GM12878 (cell line): ENCODE measurements at regions not wholly inside any gene's neighbourhood (a gene's known extent, or its start where the extent isn't known, plus 50 kb on each side); places are given as distances from the start of the nearest gene placed in this dataset.

ENCODE experiments used
- ATAC-seq: fragments of 200-7000 bp; cut with Tn5 transposase; 3 replicates; pipeline ENCODE4 v1.9.1; 2020; ENCODE audit warnings: mild to moderate bottlenecking, moderate library complexity
- BruUV-seq: library from RNA; stranded (reverse); fragments of 400-500 nt; replicated peaks from 2 replicates; lab custom pipeline; 2021; lab: Mats Ljungman, UMichigan
- CTCF ChIA-PET: fragments of 300-600 bp; sonication (Branson Sonifier 250); formaldehyde crosslinking; extraction: SDS; loops from one replicate; lab custom pipeline; 2021; ENCODE audit warnings: inconsistent platforms; lab: Yijun Ruan, JAX
- POLR2A ChIA-PET: fragments of 350-600 bp; formaldehyde crosslinking; extraction: SDS; loops from one replicate; lab custom pipeline; 2021; ENCODE audit warnings: inconsistent platforms; lab: Charles Lee
- RAD21 ChIA-PET: fragments of 300-600 bp; sonication (Branson Sonifier 250); formaldehyde crosslinking; loops from one replicate; lab custom pipeline; 2023; ENCODE audit warnings: antibody characterized with exemption; ENCODE audit not compliant: unreplicated experiment; lab: Charles Lee
- SMC1A ChIA-PET: fragments of 300-600 bp; sonication (Branson Sonifier 250); formaldehyde crosslinking; loops from one replicate; lab custom pipeline; 2023; ENCODE audit not compliant: unreplicated experiment, uncharacterized antibody; lab: Charles Lee
- DNase-seq: peaks from one replicate; pipeline ENCODE4 v3.0.0-alpha.2; 2011; ENCODE audit warnings: low read depth, low spot score
- FAIRE-seq: peaks from 3 replicates; lab custom pipeline; 2011; peaks lifted over from hg19 to GRCh38; lab: Jason Lieb, UNC
- H2AFZ ChIP-seq: 2 replicates; pipeline ENCODE4 v1.6.0; 2011; ENCODE audit warnings: low read depth, low read length, control low read depth; ENCODE audit not compliant: control insufficient read depth
- H3K27ac ChIP-seq: 2 replicates; pipeline ENCODE4 v1.5.1; 2011; ENCODE audit warnings: control low read depth; ENCODE audit not compliant: control insufficient read depth, insufficient read depth
- H3K27me3 ChIP-seq, 2 experiments: replicated peaks in 1 of 2; 2 replicates each; pipeline versions ENCODE4 v1.6.0 to v1.6.1; 2011; ENCODE audit warnings: low read length in 1 of 2; ENCODE audit not compliant: control insufficient read depth in 2 of 2, insufficient read depth in 2 of 2
- H3K36me3 ChIP-seq, 2 experiments: 2 replicates each; pipeline ENCODE4 v1.5.1; 2011; ENCODE audit warnings: low read length in 1 of 2; ENCODE audit not compliant: control insufficient read depth in 2 of 2, insufficient read depth in 2 of 2
- H3K4me1 ChIP-seq: 2 replicates; pipeline ENCODE4 v1.6.1; 2011; ENCODE audit warnings: mild to moderate bottlenecking, low read length, moderate library complexity, mixed read lengths; ENCODE audit not compliant: control insufficient read depth, insufficient read depth
- H3K4me2 ChIP-seq: 2 replicates; pipeline ENCODE4 v1.6.0; 2011; ENCODE audit warnings: control low read depth; ENCODE audit not compliant: control insufficient read depth, insufficient read depth
- H3K4me3 ChIP-seq: fragments of 200-600 bp; sonication (generic); 2 replicates; pipeline ENCODE4 v1.5.1; 2016
- H3K79me2 ChIP-seq: 2 replicates; pipeline ENCODE4 v1.6.0; 2011; ENCODE audit warnings: low read length; ENCODE audit not compliant: control insufficient read depth, insufficient read depth
- H3K9ac ChIP-seq: 2 replicates; pipeline ENCODE4 v1.8.0; 2011; ENCODE audit warnings: low read length, control low read depth, mixed read lengths; ENCODE audit not compliant: control insufficient read depth, insufficient read depth
- H3K9me3 ChIP-seq: replicated peaks from 3 replicates; pipeline ENCODE4 v1.5.1; 2011; ENCODE audit warnings: mild to moderate bottlenecking, low read length; ENCODE audit not compliant: control insufficient read depth, insufficient read depth
- H4K20me1 ChIP-seq: 2 replicates; pipeline ENCODE4 v1.6.0; 2011; ENCODE audit not compliant: control insufficient read depth, insufficient read depth
- ASH2L ChIP-seq: fragments of 300-600, 200-600 bp; sonication (generic); IDR thresholded peaks from 2 replicates; pipeline ENCODE4 v1.6.1; 2017; ENCODE audit warnings: low read depth, mild to moderate bottlenecking, borderline replicate concordance
- ATF7 ChIP-seq: fragments of 450-650 bp; IDR thresholded peaks from 2 replicates; pipeline ENCODE4 v1.6.1; 2016; ENCODE audit warnings: low read depth, mild to moderate bottlenecking
- CREM ChIP-seq: IDR thresholded peaks from 2 replicates; pipeline ENCODE4 v1.6.1; 2014; ENCODE audit warnings: antibody characterized with exemption, low read depth
- KAT2A ChIP-seq: conservative IDR thresholded peaks from 2 replicates; pipeline ENCODE4 v1.6.1; 2011; ENCODE audit warnings: low read depth, low read length; ENCODE audit not compliant: control insufficient read depth
- KDM1A ChIP-seq: fragments of 200-600 bp; sonication (generic); IDR thresholded peaks from 2 replicates; pipeline ENCODE4 v1.6.1; 2016; ENCODE audit warnings: borderline replicate concordance
- PKNOX1 ChIP-seq: fragments of 450-650 bp; IDR thresholded peaks from 2 replicates; pipeline ENCODE4 v1.6.1; 2016; ENCODE audit warnings: mild to moderate bottlenecking
- SIX5 ChIP-seq: IDR thresholded peaks from 2 replicates; pipeline ENCODE4 v1.6.1; 2011; ENCODE audit warnings: mild to moderate bottlenecking, low read depth, low read length, moderate library complexity; ENCODE audit not compliant: severe bottlenecking
- SREBF1 ChIP-seq: IDR thresholded peaks from 2 replicates; pipeline ENCODE4 v1.6.1; 2012; ENCODE audit warnings: mild to moderate bottlenecking, low read length
- ZNF217 ChIP-seq: fragments of 450-650 bp; IDR thresholded peaks from 2 replicates; pipeline ENCODE4 v1.6.1; 2017; ENCODE audit warnings: antibody characterized with exemption, mild to moderate bottlenecking
- ZSCAN29 ChIP-seq: fragments of 450-650 bp; IDR thresholded peaks from 2 replicates; pipeline ENCODE4 v1.6.1; 2017; ENCODE audit warnings: mild to moderate bottlenecking, moderate library complexity
- WGBS: methylation state at CpG from one replicate; pipeline ENCODE4 v1.1.6; 2016; ENCODE audit warnings: low lambda C conversion rate; ENCODE audit not compliant: insufficient replicate concordance, insufficient coverage; ENCODE audit errors: missing lambda C conversion rate; 5-methylcytosine and 5-hydroxymethylcytosine counted together
- in situ Hi-C: fragments of 300-500 bp; cut with MboI; formaldehyde crosslinking; loops from 9 replicates; pipeline ENCODE4 v1.14.3; 2018; ENCODE audit warnings: mixed read lengths
- intact Hi-C: fragments of 100-400 bp; cut with micrococcal nuclease; formaldehyde crosslinking; loops from one replicate; pipeline ENCODE4 v1.14.2; 2022; ENCODE audit not compliant: unreplicated experiment

- H3K27me3 ChIP-seq: no peaks in the 10 kb centered on the region
- intact Hi-C loops (no loop called here), in situ Hi-C loops (no loop called here)
- SMC1A ChIA-PET: no interaction called here
- H3K36me3 ChIP-seq: no peaks in the 10 kb centered on the region
- no peak for ATAC-seq
- H3K4me2 ChIP-seq: no peak overlapping the region
- no peak overlapping the region for H3K4me3 ChIP-seq
- DNase-seq: no peak
- RAD21 ChIA-PET: no interaction called here
- no peak overlapping the region for H3K9ac ChIP-seq
- BruUV-seq: no TSS peak
- H3K9me3 ChIP-seq: no peaks in the 10 kb centered on the region
- no peak overlapping the region for H3K27ac ChIP-seq
- no peaks in the 10 kb centered on the region for H3K4me1 ChIP-seq
- no peaks in the 10 kb centered on the region for H3K79me2 ChIP-seq
- POLR2A ChIA-PET: no interaction called here
- FAIRE-seq: no peak
- TF ChIP-seq ASH2L (no peak), CREM (no peak), ZNF217 (no peak), ZSCAN29 (no peak), KAT2A (no peak), SIX5 (no peak), ATF7 (no peak), KDM1A (no peak), PKNOX1 (no peak), SREBF1 (no peak)
- CTCF ChIA-PET: no interaction called here
- H4K20me1 ChIP-seq: no peaks in the 10 kb centered on the region
- WGBS: 0% methylated on average over 2 of the region's 2 CpGs
- no peak overlapping the region for H2AFZ ChIP-seq
Observed at GRCh38 chr21:17032141-17032655, 480.6 kb upstream of the CXADR start.
